Liver (tissue), 8 donors: ENCODE measurements at regions not wholly inside any gene's neighbourhood (a gene's known extent, or its start where the extent isn't known, plus 50 kb on each side); places are given as distances from the start of the nearest gene placed in this dataset.

ENCODE experiments used
- DNase-seq: peaks from one replicate; pipeline ENCODE4 v3.0.0-alpha.2; 2017; ENCODE audit warnings: low spot score
- H3K27ac ChIP-seq, 2 donors: one replicate each; pipeline ENCODE4 v1.7.0; 2013; ENCODE audit warnings: inconsistent platforms in 2 of 2, low read length in 2 of 2, control low read depth in 1 of 2, low read depth in 1 of 2, mild to moderate bottlenecking in 1 of 2
- H3K27me3 ChIP-seq, 4 donors: one replicate each; pipeline versions ENCODE4 v1.6.1 to v1.7.0; 2013; ENCODE audit warnings: low read length in 3 of 4, inconsistent platforms in 1 of 4, mild to moderate bottlenecking in 1 of 4, moderate library complexity in 1 of 4; ENCODE audit not compliant: control insufficient read depth in 4 of 4, insufficient read depth in 4 of 4
- H3K36me3 ChIP-seq, 4 donors: one replicate each; pipeline versions ENCODE4 v1.6.1 to v1.7.0; 2013; ENCODE audit warnings: low read length in 3 of 4, mild to moderate bottlenecking in 3 of 4, low read depth in 1 of 4, moderate library complexity in 1 of 4; ENCODE audit not compliant: control insufficient read depth in 4 of 4, insufficient read depth in 3 of 4
- H3K4me1 ChIP-seq, 4 donors: one replicate each; pipeline versions ENCODE4 v1.6.1 to v1.7.0; 2013; ENCODE audit warnings: low read length in 3 of 4, mild to moderate bottlenecking in 3 of 4, moderate library complexity in 1 of 4; ENCODE audit not compliant: control insufficient read depth in 4 of 4, insufficient read depth in 4 of 4
- H3K4me3 ChIP-seq, 3 donors: one replicate each; pipeline versions ENCODE4 v1.6.1 to v1.7.0; 2013; ENCODE audit warnings: low read length in 3 of 3, control low read depth in 1 of 3, low read depth in 1 of 3, mild to moderate bottlenecking in 1 of 3
- H3K9ac ChIP-seq, 2 donors: one replicate each; pipeline ENCODE4 v1.7.0; 2013; ENCODE audit warnings: low read length in 2 of 2, mild to moderate bottlenecking in 2 of 2, moderate library complexity in 2 of 2, control low read depth in 1 of 2, low read depth in 1 of 2
- H3K9me3 ChIP-seq, 4 donors: one replicate each; pipeline versions ENCODE4 v1.6.1 to v1.7.0; 2013; ENCODE audit warnings: low read length in 3 of 4; ENCODE audit not compliant: control insufficient read depth in 4 of 4
- EGR1 ChIP-seq, 2 donors: IDR thresholded peaks; 2 replicates each; pipeline ENCODE4 v1.6.1; 2016 to 2018; ENCODE audit warnings: antibody characterized with exemption in 2 of 2, low read depth in 2 of 2
- FOXA1 ChIP-seq: IDR thresholded peaks from 2 replicates; pipeline ENCODE4 v1.6.1; 2016; ENCODE audit warnings: antibody characterized with exemption
- FOXA2 ChIP-seq: IDR thresholded peaks from 2 replicates; pipeline ENCODE4 v1.6.1; 2016; ENCODE audit warnings: antibody characterized with exemption
- GABPA ChIP-seq, 2 donors: IDR thresholded peaks in 1 of 2; conservative IDR thresholded peaks in 1 of 2; 2 replicates each; pipeline ENCODE4 v1.6.1; 2016; ENCODE audit warnings: antibody characterized with exemption in 2 of 2, mild to moderate bottlenecking in 1 of 2, moderate library complexity in 1 of 2
- HNF4A ChIP-seq, 2 donors: conservative IDR thresholded peaks; 2 replicates each; pipeline ENCODE4 v1.6.1; 2016; ENCODE audit warnings: antibody characterized with exemption in 2 of 2, mild to moderate bottlenecking in 2 of 2
- HNF4G ChIP-seq: IDR thresholded peaks from 2 replicates; pipeline ENCODE4 v1.6.1; 2016; ENCODE audit warnings: antibody characterized with exemption
- JUND ChIP-seq, 2 donors: IDR thresholded peaks; 2 replicates each; pipeline ENCODE4 v1.6.1; 2016; ENCODE audit warnings: antibody characterized with exemption in 2 of 2
- NR2F2 ChIP-seq: IDR thresholded peaks from 2 replicates; pipeline ENCODE4 v1.6.1; 2016; ENCODE audit warnings: antibody characterized with exemption
- RAD21 ChIP-seq, 2 donors: IDR thresholded peaks; 2 replicates each; pipeline ENCODE4 v1.6.1; 2016; ENCODE audit warnings: antibody characterized with exemption in 2 of 2, mild to moderate bottlenecking in 2 of 2
- RXRA ChIP-seq, 2 donors: IDR thresholded peaks; 2 replicates each; pipeline ENCODE4 v1.6.1; 2017 to 2018; ENCODE audit warnings: antibody characterized with exemption in 2 of 2, mild to moderate bottlenecking in 1 of 2
- SP1 ChIP-seq: IDR thresholded peaks from 2 replicates; pipeline ENCODE4 v1.6.1; 2018; ENCODE audit warnings: antibody characterized with exemption, mild to moderate bottlenecking
- TAF1 ChIP-seq: conservative IDR thresholded peaks from 2 replicates; pipeline ENCODE4 v1.6.1; 2016; ENCODE audit warnings: antibody characterized with exemption, mild to moderate bottlenecking
- YY1 ChIP-seq: IDR thresholded peaks from 2 replicates; pipeline ENCODE4 v1.6.1; 2016; ENCODE audit warnings: antibody characterized with exemption, mild to moderate bottlenecking
- WGBS: extraction: QIAGEN DNeasy Blood & Tissue Kit; methylation state at CpG from one replicate; pipeline ENCODE4 v1.1.7; 2013; 5-methylcytosine and 5-hydroxymethylcytosine counted together
- TF ChIP-seq, protein P1 (sequence below): IDR thresholded peaks from 2 replicates; pipeline ENCODE4 v1.6.1; 2016; ENCODE audit warnings: antibody characterized with exemption, mild to moderate bottlenecking
- TF ChIP-seq, protein P2 (sequence below): fragments of 150-350 bp; IDR thresholded peaks from 2 replicates; pipeline ENCODE4 v1.5.1; 2017; ENCODE audit warnings: improper control_type of control experiment, low read depth, low read length; ENCODE audit not compliant: missing input control
- TF ChIP-seq, protein P3 (sequence below): IDR thresholded peaks from 2 replicates; pipeline ENCODE4 v1.6.1; 2016; ENCODE audit warnings: antibody characterized with exemption
- TF ChIP-seq, protein P4 (sequence below): IDR thresholded peaks from 2 replicates; pipeline ENCODE4 v1.6.1; 2016; ENCODE audit warnings: antibody characterized with exemption
- TF ChIP-seq, protein P5 (sequence below): IDR thresholded peaks from 2 replicates; pipeline ENCODE4 v1.6.1; 2016; ENCODE audit warnings: antibody characterized with exemption
- donor health status: healthy.
- donor health status: healthy.
- donor health status: healthy.
- donor health status: healthy.
- donor health status: healthy.

DNA sequence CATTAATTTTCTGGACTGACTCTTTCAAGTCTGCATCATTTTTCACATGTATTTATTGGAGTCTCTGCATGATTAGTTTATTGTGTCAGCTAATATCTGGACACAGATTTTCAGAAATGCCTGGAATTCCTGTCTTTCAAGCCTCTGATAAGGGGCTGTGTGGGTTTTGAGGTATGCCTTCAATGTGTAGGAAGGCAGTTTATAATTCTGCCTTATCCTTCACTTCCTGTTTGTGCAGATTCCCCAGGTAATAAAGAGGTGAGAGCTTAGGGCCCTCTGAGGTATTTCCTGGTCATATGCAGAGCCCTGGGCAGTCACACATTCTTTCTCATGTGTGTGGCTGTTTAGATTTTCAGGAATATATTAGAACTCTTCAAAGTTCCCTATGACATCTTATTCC is 79.4 kb upstream of the PRKCQ start:
- no peak overlapping the region for H3K27ac ChIP-seq
- no peak for DNase-seq
- no peaks in the 10 kb centered on the region for H3K36me3 ChIP-seq
- no peaks in the 10 kb centered on the region for H3K9me3 ChIP-seq
- H3K9ac ChIP-seq = no peak overlapping the region
- no peaks in the 10 kb centered on the region for H3K4me1 ChIP-seq
- no peak overlapping the region for H3K4me3 ChIP-seq
- no peak for TF ChIP-seq FOXA2
- TF ChIP-seq GABPA (IDR thresholded peaks at IDR 0.05 in 1 of 2, conservative IDR thresholded peaks at IDR 0.05 in 1 of 2) = no peak
- TF ChIP-seq FOXA1 = no peak
- TF ChIP-seq, protein P1, sequence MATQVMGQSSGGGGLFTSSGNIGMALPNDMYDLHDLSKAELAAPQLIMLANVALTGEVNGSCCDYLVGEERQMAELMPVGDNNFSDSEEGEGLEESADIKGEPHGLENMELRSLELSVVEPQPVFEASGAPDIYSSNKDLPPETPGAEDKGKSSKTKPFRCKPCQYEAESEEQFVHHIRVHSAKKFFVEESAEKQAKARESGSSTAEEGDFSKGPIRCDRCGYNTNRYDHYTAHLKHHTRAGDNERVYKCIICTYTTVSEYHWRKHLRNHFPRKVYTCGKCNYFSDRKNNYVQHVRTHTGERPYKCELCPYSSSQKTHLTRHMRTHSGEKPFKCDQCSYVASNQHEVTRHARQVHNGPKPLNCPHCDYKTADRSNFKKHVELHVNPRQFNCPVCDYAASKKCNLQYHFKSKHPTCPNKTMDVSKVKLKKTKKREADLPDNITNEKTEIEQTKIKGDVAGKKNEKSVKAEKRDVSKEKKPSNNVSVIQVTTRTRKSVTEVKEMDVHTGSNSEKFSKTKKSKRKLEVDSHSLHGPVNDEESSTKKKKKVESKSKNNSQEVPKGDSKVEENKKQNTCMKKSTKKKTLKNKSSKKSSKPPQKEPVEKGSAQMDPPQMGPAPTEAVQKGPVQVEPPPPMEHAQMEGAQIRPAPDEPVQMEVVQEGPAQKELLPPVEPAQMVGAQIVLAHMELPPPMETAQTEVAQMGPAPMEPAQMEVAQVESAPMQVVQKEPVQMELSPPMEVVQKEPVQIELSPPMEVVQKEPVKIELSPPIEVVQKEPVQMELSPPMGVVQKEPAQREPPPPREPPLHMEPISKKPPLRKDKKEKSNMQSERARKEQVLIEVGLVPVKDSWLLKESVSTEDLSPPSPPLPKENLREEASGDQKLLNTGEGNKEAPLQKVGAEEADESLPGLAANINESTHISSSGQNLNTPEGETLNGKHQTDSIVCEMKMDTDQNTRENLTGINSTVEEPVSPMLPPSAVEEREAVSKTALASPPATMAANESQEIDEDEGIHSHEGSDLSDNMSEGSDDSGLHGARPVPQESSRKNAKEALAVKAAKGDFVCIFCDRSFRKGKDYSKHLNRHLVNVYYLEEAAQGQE = no peak
- TF ChIP-seq, protein P2, sequence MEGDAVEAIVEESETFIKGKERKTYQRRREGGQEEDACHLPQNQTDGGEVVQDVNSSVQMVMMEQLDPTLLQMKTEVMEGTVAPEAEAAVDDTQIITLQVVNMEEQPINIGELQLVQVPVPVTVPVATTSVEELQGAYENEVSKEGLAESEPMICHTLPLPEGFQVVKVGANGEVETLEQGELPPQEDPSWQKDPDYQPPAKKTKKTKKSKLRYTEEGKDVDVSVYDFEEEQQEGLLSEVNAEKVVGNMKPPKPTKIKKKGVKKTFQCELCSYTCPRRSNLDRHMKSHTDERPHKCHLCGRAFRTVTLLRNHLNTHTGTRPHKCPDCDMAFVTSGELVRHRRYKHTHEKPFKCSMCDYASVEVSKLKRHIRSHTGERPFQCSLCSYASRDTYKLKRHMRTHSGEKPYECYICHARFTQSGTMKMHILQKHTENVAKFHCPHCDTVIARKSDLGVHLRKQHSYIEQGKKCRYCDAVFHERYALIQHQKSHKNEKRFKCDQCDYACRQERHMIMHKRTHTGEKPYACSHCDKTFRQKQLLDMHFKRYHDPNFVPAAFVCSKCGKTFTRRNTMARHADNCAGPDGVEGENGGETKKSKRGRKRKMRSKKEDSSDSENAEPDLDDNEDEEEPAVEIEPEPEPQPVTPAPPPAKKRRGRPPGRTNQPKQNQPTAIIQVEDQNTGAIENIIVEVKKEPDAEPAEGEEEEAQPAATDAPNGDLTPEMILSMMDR = no peak
- TF ChIP-seq HNF4A (conservative IDR thresholded peaks at IDR 0.05) = no peak
- TF ChIP-seq, protein P3, sequence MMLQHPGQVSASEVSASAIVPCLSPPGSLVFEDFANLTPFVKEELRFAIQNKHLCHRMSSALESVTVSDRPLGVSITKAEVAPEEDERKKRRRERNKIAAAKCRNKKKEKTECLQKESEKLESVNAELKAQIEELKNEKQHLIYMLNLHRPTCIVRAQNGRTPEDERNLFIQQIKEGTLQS = no peak
- no peak for TF ChIP-seq YY1
- no peak for TF ChIP-seq SP1
- no peak for TF ChIP-seq TAF1
- no peak for TF ChIP-seq JUND (IDR thresholded peaks at IDR 0.05)
- TF ChIP-seq RAD21 (IDR thresholded peaks at IDR 0.05) = no peak
- TF ChIP-seq RXRA (IDR thresholded peaks at IDR 0.05) = no peak
- no peak for TF ChIP-seq EGR1 (IDR thresholded peaks at IDR 0.05; ENCODE audit: low read depth in 2 of 2)
- TF ChIP-seq, protein P4, sequence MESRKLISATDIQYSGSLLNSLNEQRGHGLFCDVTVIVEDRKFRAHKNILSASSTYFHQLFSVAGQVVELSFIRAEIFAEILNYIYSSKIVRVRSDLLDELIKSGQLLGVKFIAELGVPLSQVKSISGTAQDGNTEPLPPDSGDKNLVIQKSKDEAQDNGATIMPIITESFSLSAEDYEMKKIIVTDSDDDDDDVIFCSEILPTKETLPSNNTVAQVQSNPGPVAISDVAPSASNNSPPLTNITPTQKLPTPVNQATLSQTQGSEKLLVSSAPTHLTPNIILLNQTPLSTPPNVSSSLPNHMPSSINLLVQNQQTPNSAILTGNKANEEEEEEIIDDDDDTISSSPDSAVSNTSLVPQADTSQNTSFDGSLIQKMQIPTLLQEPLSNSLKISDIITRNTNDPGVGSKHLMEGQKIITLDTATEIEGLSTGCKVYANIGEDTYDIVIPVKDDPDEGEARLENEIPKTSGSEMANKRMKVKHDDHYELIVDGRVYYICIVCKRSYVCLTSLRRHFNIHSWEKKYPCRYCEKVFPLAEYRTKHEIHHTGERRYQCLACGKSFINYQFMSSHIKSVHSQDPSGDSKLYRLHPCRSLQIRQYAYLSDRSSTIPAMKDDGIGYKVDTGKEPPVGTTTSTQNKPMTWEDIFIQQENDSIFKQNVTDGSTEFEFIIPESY = no peak
- no peak for TF ChIP-seq NR2F2
- TF ChIP-seq HNF4G = no peak
- TF ChIP-seq, protein P5, sequence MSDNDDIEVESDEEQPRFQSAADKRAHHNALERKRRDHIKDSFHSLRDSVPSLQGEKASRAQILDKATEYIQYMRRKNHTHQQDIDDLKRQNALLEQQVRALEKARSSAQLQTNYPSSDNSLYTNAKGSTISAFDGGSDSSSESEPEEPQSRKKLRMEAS = no peak
- H3K27me3 ChIP-seq = peaks cover 0 to 4% (median 3%) of the 10 kb centered on the region in 4 donors

DNA sequence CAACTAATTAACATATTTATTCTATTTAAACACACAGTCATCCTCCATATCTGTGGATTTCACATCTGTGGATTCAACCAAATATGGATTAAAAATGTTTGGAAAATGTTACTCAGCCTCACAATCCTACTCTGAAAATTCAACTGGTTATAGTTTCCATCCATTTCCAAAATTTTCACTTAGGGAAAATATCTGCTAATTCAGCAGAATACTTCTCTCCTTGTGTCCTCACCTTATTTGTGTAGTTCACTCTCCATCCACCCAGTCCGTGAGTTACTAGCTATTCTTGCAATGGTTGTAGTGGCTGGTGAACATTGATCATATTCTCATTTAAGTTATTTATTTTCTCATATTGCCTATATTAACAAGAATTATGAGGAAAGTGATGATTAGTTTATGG is 77.6 kb upstream of the PRKCQ start:
- H3K9ac ChIP-seq = no peak overlapping the region
- TF ChIP-seq SP1 (no peak), FOXA1 (no peak), RXRA (IDR thresholded peaks at IDR 0.05) (no peak), RAD21 (IDR thresholded peaks at IDR 0.05) (no peak)
- TF ChIP-seq, protein P1 = no peak
- TF ChIP-seq, protein P3 = no peak
- WGBS = 88% methylated on average over 1 of the region's 1 CpG
- H3K36me3 ChIP-seq = no peaks in the 10 kb centered on the region
- H3K27ac ChIP-seq = no peak overlapping the region
- H3K4me3 ChIP-seq = no peak overlapping the region
- DNase-seq = no peak
- no peaks in the 10 kb centered on the region for H3K9me3 ChIP-seq
- H3K27me3 ChIP-seq = peaks cover 0 to 7% (median 3%) of the 10 kb centered on the region in 4 donors
- H3K4me1 ChIP-seq = no peaks in the 10 kb centered on the region
